Activated CD4-positive, alpha-beta T cell treated with anti-CD3 and anti-CD28 coated beads for 4 hours (primary cell): ENCODE measurements at regions not wholly inside any gene's neighbourhood (a gene's known extent, or its start where the extent isn't known, plus 50 kb on each side); places are given as distances from the start of the nearest gene placed in this dataset.
"Not testable (repeated sequence)": the region's sequence is repeated elsewhere in the genome, so short reads cannot be mapped to it uniquely, and the experiment has no call there.

Experiments
- DNase-seq, 2 donors: peaks; one replicate each; pipeline ENCODE4 v3.0.0-alpha.2; 2020

GRCh38 chr6:97689078-97689754, 406.2 kb upstream of the MMS22L start:
- no peak for DNase-seq

- DNase-seq, result no peak
Measured at GRCh38 chr6:97697456-97697855, 414.4 kb upstream of the MMS22L start.

GRCh38 chr6:97701801-97702200, 418.8 kb upstream of the MMS22L start:
- no peak for DNase-seq

GRCh38 chr6:97702248-97702647, 419.2 kb upstream of the MMS22L start:
- DNase-seq, result no peak

- no peak for DNase-seq
Measured at GRCh38 chr6:97703661-97704060, 420.6 kb upstream of the MMS22L start.

GRCh38 chr6:97705568-97705967, 422.6 kb upstream of the MMS22L start:
- DNase-seq, result no peak

GRCh38 chr6:97712751-97713150, 429.7 kb upstream of the MMS22L start:
- no peak for DNase-seq

GRCh38 chr6:97714772-97715171, 431.8 kb upstream of the MMS22L start:
- DNase-seq, result no peak

- no peak for DNase-seq
Measured at GRCh38 chr6:97717086-97717485, 434.1 kb upstream of the MMS22L start.

- no peak for DNase-seq
Measured at GRCh38 chr6:97726378-97726777, 443.4 kb upstream of the MMS22L start.

GRCh38 chr6:97732045-97732444, 449.0 kb upstream of the MMS22L start:
- no peak for DNase-seq

GRCh38 chr6:97757575-97757974, 474.6 kb upstream of the MMS22L start:
- no peak for DNase-seq

GRCh38 chr6:97765461-97765860, 482.4 kb upstream of the MMS22L start:
- DNase-seq, result no peak

- no peak for DNase-seq
Measured at GRCh38 chr6:97771372-97771771, 488.4 kb upstream of the MMS22L start.

GRCh38 chr6:97775012-97775411, 492.0 kb upstream of the MMS22L start:
- no peak for DNase-seq

- DNase-seq, result no peak
Measured at GRCh38 chr6:97778290-97779038, 495.4 kb upstream of the MMS22L start.

GRCh38 chr6:97779039-97779766, 496.2 kb upstream of the MMS22L start:
- DNase-seq, result not testable (repeated sequence)

- DNase-seq, result no peak
Measured at GRCh38 chr6:97790926-97791590, 508.0 kb upstream of the MMS22L start.

GRCh38 chr6:97805596-97805995, 522.6 kb upstream of the MMS22L start:
- no peak for DNase-seq

- no peak for DNase-seq
Measured at GRCh38 chr6:97812940-97813339, 529.9 kb upstream of the MMS22L start.

GRCh38 chr6:97813889-97814567, 531.0 kb upstream of the MMS22L start:
- no peak for DNase-seq

GRCh38 chr6:97815301-97815812, 532.3 kb upstream of the MMS22L start:
- DNase-seq, result no peak

- DNase-seq, result no peak
Measured at GRCh38 chr6:97816526-97816925, 533.5 kb upstream of the MMS22L start.
